COLO668 (cell line): ENCODE measurements at regions not wholly inside any gene's neighbourhood (a gene's known extent, or its start where the extent isn't known, plus 50 kb on each side); places are given as distances from the start of the nearest gene placed in this dataset.
A peak's percentile ranks its signal among the peaks of the same experiment; 100 is the strongest.

Experiments used
- DNase-seq: peaks from one replicate; lab custom pipeline; 2025; ENCODE audit not compliant: unreplicated experiment; lab: John Stamatoyannopoulos, UW

GRCh38 chr6:50214937-50215336, 165.2 kb upstream of the DEFB112 start:
- DNase-seq: no peak

- no peak for DNase-seq
These were observed 168.1 kb upstream of the DEFB112 start for GRCh38 chr6:50217841-50218240.

- DNase-seq: no peak
These were observed 186.4 kb upstream of the DEFB112 start for GRCh38 chr6:50236164-50236563.

GRCh38 chr6:50239853-50240252, 190.1 kb upstream of the DEFB112 start:
- no peak for DNase-seq

GRCh38 chr6:50240986-50241385, 191.3 kb upstream of the DEFB112 start:
- no peak for DNase-seq

- DNase-seq: no peak
These were observed 199.8 kb upstream of the DEFB112 start for GRCh38 chr6:50249493-50249892.

GRCh38 chr6:50257322-50257721, 207.6 kb upstream of the DEFB112 start:
- DNase-seq: no peak

- no peak for DNase-seq
These were observed 210.2 kb upstream of the DEFB112 start for GRCh38 chr6:50259903-50260302.

- peak; percentile 1 for DNase-seq
These were observed 215.4 kb upstream of the DEFB112 start for GRCh38 chr6:50264995-50265571.

GRCh38 chr6:50270415-50270814, 220.7 kb upstream of the DEFB112 start:
- DNase-seq: peak; percentile 9

GRCh38 chr6:50271266-50271665, 221.5 kb upstream of the DEFB112 start:
- DNase-seq: no peak

- no peak for DNase-seq
These were observed 222.1 kb upstream of the DEFB112 start for GRCh38 chr6:50271817-50272216.

- no peak for DNase-seq
These were observed 222.9 kb upstream of the DEFB112 start for GRCh38 chr6:50272611-50273010.

GRCh38 chr6:50276771-50277261, 227.1 kb upstream of the DEFB112 start:
- DNase-seq: no peak

GRCh38 chr6:50277774-50278173, 228.0 kb upstream of the DEFB112 start:
- DNase-seq: no peak

GRCh38 chr6:50278663-50279062, 228.9 kb upstream of the DEFB112 start:
- DNase-seq: no peak

- no peak for DNase-seq
These were observed 236.0 kb upstream of the DEFB112 start for GRCh38 chr6:50285735-50286134.

GRCh38 chr6:50288241-50288640, 238.5 kb upstream of the DEFB112 start:
- DNase-seq: no peak

- DNase-seq: no peak
These were observed 239.2 kb upstream of the DEFB112 start for GRCh38 chr6:50288881-50289280.

GRCh38 chr6:50289366-50289765, 239.6 kb upstream of the DEFB112 start:
- no peak for DNase-seq

GRCh38 chr6:50301307-50301706, 251.6 kb upstream of the DEFB112 start:
- no peak for DNase-seq

GRCh38 chr6:50305660-50306059, 255.9 kb upstream of the DEFB112 start:
- DNase-seq: no peak

- DNase-seq: no peak
These were observed 268.8 kb upstream of the DEFB112 start for GRCh38 chr6:50318536-50318935.
